NCI-H2227 (cell line): ENCODE measurements at regions not wholly inside any gene's neighbourhood (a gene's known extent, or its start where the extent isn't known, plus 50 kb on each side); places are given as distances from the start of the nearest gene placed in this dataset.

Source experiments
- DNase-seq: peaks from one replicate; lab custom pipeline; 2025; ENCODE audit not compliant: unreplicated experiment; lab: John Stamatoyannopoulos, UW

- DNase-seq: no peak
Measured at GRCh38 chr5:34525761-34526160, 130.4 kb upstream of the RAI14 start.

- DNase-seq: no peak
Measured at GRCh38 chr5:34526682-34527305, 129.3 kb upstream of the RAI14 start.

GRCh38 chr5:34529581-34530331, 126.4 kb upstream of the RAI14 start:
- no peak for DNase-seq

GRCh38 chr5:34530637-34531036, 125.5 kb upstream of the RAI14 start:
- no peak for DNase-seq

GRCh38 chr5:34531751-34532360, 124.3 kb upstream of the RAI14 start:
- no peak for DNase-seq

GRCh38 chr5:34533582-34534522, 122.3 kb upstream of the RAI14 start:
- no peak for DNase-seq

- no peak for DNase-seq
Measured at GRCh38 chr5:34534523-34535103, 121.5 kb upstream of the RAI14 start.

GRCh38 chr5:34535433-34535832, 120.7 kb upstream of the RAI14 start:
- DNase-seq: no peak

- DNase-seq: no peak
Measured at GRCh38 chr5:34535944-34536623, 120.0 kb upstream of the RAI14 start.

- no peak for DNase-seq
Measured at GRCh38 chr5:34536699-34537098, 119.4 kb upstream of the RAI14 start.

- DNase-seq: no peak
Measured at GRCh38 chr5:34538026-34538672, 118.0 kb upstream of the RAI14 start.

- no peak for DNase-seq
Measured at GRCh38 chr5:34539183-34539582, 116.9 kb upstream of the RAI14 start.

GRCh38 chr5:34541067-34541466, 115.1 kb upstream of the RAI14 start:
- no peak for DNase-seq

- no peak for DNase-seq
Measured at GRCh38 chr5:34542818-34543217, 113.3 kb upstream of the RAI14 start.

- no peak for DNase-seq
Measured at GRCh38 chr5:34543687-34544086, 112.4 kb upstream of the RAI14 start.

GRCh38 chr5:34544403-34544802, 111.7 kb upstream of the RAI14 start:
- no peak for DNase-seq

GRCh38 chr5:34545164-34545563, 111.0 kb upstream of the RAI14 start:
- no peak for DNase-seq

- no peak for DNase-seq
Measured at GRCh38 chr5:34545626-34546025, 110.5 kb upstream of the RAI14 start.

GRCh38 chr5:34547300-34548085, 108.6 kb upstream of the RAI14 start:
- DNase-seq: no peak
